HepG2 (cell line): ENCODE measurements at regions not wholly inside any gene's neighbourhood (a gene's known extent, or its start where the extent isn't known, plus 50 kb on each side); places are given as distances from the start of the nearest gene placed in this dataset.

ENCODE experiments used
- CBX2 ChIP-seq, 2 experiments: fragments of 200-600 bp in 1 of 2; sonication (generic); formaldehyde crosslinking in 1 of 2; IDR thresholded peaks; 2 replicates each; pipeline versions ENCODE4 v1.7.0 to v1.8.1; 2018 to 2022; ENCODE audit warnings: low read depth in 2 of 2, low read length in 1 of 2, mild to moderate bottlenecking in 1 of 2, missing genetic modification reagents in 1 of 2
- CHCHD3 ChIP-seq: sonication (generic); formaldehyde crosslinking; IDR thresholded peaks from 2 replicates; pipeline ENCODE4 v1.8.0; 2022; ENCODE audit warnings: mild to moderate bottlenecking, missing genetic modification reagents, moderate library complexity
- DZIP1 ChIP-seq: sonication (generic); formaldehyde crosslinking; IDR thresholded peaks from 2 replicates; pipeline ENCODE4 v1.5.0; 2020; ENCODE audit warnings: mild to moderate bottlenecking, missing genetic modification reagents
- GFI1 ChIP-seq: sonication (generic); formaldehyde crosslinking; IDR thresholded peaks from 2 replicates; pipeline ENCODE4 v1.5.0; 2020; ENCODE audit warnings: missing genetic modification reagents, mild to moderate bottlenecking, borderline replicate concordance
- HDAC2 ChIP-seq: sonication (generic); formaldehyde crosslinking; IDR thresholded peaks from 2 replicates; pipeline ENCODE4 v1.4.0; 2020; ENCODE audit warnings: missing genetic modification reagents
- KLF12 ChIP-seq: sonication (generic); formaldehyde crosslinking; IDR thresholded peaks from 2 replicates; pipeline ENCODE4 v1.4.0; 2020; ENCODE audit warnings: missing genetic modification reagents, borderline replicate concordance
- NFKBIZ ChIP-seq: IDR thresholded peaks from 2 replicates; pipeline ENCODE4 v1.6.1; 2018; ENCODE audit warnings: missing genetic modification reagents, missing compliant biosample characterization
- POLR2AphosphoS5 ChIP-seq: IDR thresholded peaks from 2 replicates; pipeline ENCODE4 v1.6.1; 2012; ENCODE audit warnings: low read depth, low read length
- RXRB ChIP-seq: IDR thresholded peaks from 2 replicates; pipeline ENCODE4 v1.6.1; 2016; ENCODE audit warnings: borderline replicate concordance, missing genetic modification reagents, missing compliant biosample characterization
- SRY ChIP-seq: sonication (generic); formaldehyde crosslinking; IDR thresholded peaks from 2 replicates; pipeline ENCODE4 v1.8.0; 2022; ENCODE audit warnings: mild to moderate bottlenecking, missing genetic modification reagents
- ZBTB1 ChIP-seq: sonication (generic); formaldehyde crosslinking; IDR thresholded peaks from 2 replicates; pipeline ENCODE4 v1.4.0; 2020; ENCODE audit warnings: missing genetic modification reagents, borderline replicate concordance
- ZFY ChIP-seq: sonication (generic); formaldehyde crosslinking; IDR thresholded peaks from 2 replicates; pipeline ENCODE4 v1.4.0; 2020; ENCODE audit warnings: missing genetic modification reagents
- ZNF10 ChIP-seq: sonication (generic); formaldehyde crosslinking; IDR thresholded peaks from 2 replicates; pipeline ENCODE4 v1.4.0; 2020; ENCODE audit warnings: mild to moderate bottlenecking, low read depth, missing genetic modification reagents, borderline replicate concordance
- ZNF430 ChIP-seq: sonication (generic); formaldehyde crosslinking; IDR thresholded peaks from 2 replicates; pipeline ENCODE4 v1.9.0; 2021; ENCODE audit warnings: mild to moderate bottlenecking, missing genetic modification reagents
- ZNF513 ChIP-seq: sonication (generic); formaldehyde crosslinking; conservative IDR thresholded peaks from 2 replicates; pipeline ENCODE4 v1.5.0; 2020; ENCODE audit warnings: missing genetic modification reagents
- ZNF546 ChIP-seq: sonication (generic); formaldehyde crosslinking; conservative IDR thresholded peaks from 2 replicates; pipeline ENCODE4 v1.8.1; 2023; ENCODE audit warnings: mild to moderate bottlenecking, missing genetic modification reagents
- ZNF772 ChIP-seq: sonication (generic); formaldehyde crosslinking; IDR thresholded peaks from 2 replicates; pipeline ENCODE4 v1.5.0; 2020; ENCODE audit warnings: mild to moderate bottlenecking, missing genetic modification reagents
- ZNF777 ChIP-seq: sonication (generic); formaldehyde crosslinking; IDR thresholded peaks from 2 replicates; pipeline ENCODE4 v1.4.0; 2020; ENCODE audit warnings: missing genetic modification reagents

GRCh38 chr15:62569460-62570404, 404.6 kb upstream of the C2CD4B start (continued):
- TF ChIP-seq RXRB (CRISPR knock-in tag): peak; percentile 99
- no peak for TF ChIP-seq ZNF546
- no peak for TF ChIP-seq ZNF513 (CRISPR knock-in tag)
- peak; percentile 75; the same call in 1 of the 2 replicates for TF ChIP-seq ZNF430 (CRISPR knock-in tag)
- no peak for TF ChIP-seq DZIP1 (CRISPR knock-in tag)
- peak; percentile 46; the same call in 1 of the 2 replicates for TF ChIP-seq ZNF772 (CRISPR knock-in tag)
- no peak for TF ChIP-seq ZBTB1 (CRISPR knock-in tag)
- peak; percentile 79; the same call in 1 of the 2 replicates for TF ChIP-seq NFKBIZ (CRISPR knock-in tag)
- no peak for TF ChIP-seq CBX2 (IDR thresholded peaks at IDR 0.05; ENCODE audit: low read depth, low read length)
- no peak for TF ChIP-seq CBX2 (CRISPR knock-in tag; IDR thresholded peaks at IDR 0.05; ENCODE audit: low read depth)
- TF ChIP-seq ZNF10 (CRISPR knock-in tag): no peak
- peak; percentile 98 for TF ChIP-seq HDAC2 (CRISPR knock-in tag)
- no peak for TF ChIP-seq CHCHD3 (CRISPR knock-in tag)
- TF ChIP-seq KLF12: 0 out of 2 replicates have a peak, but pooled peaks have one; percentile 66
- 0 out of 2 replicates have a peak, but pooled peaks have one; percentile 19 for TF ChIP-seq SRY
- TF ChIP-seq ZFY (CRISPR knock-in tag): no peak
- no peak for TF ChIP-seq POLR2AphosphoS5
- peak; percentile 90 for TF ChIP-seq GFI1 (CRISPR knock-in tag)
- TF ChIP-seq ZNF777 (CRISPR knock-in tag): peak; percentile 44; the same call in 1 of the 2 replicates
